ENCODE measurements at regions not wholly inside any gene's neighbourhood (a gene's known extent, or its start where the extent isn't known, plus 50 kb on each side); places are given as distances from the start of the nearest gene placed in this dataset.

DNA sequence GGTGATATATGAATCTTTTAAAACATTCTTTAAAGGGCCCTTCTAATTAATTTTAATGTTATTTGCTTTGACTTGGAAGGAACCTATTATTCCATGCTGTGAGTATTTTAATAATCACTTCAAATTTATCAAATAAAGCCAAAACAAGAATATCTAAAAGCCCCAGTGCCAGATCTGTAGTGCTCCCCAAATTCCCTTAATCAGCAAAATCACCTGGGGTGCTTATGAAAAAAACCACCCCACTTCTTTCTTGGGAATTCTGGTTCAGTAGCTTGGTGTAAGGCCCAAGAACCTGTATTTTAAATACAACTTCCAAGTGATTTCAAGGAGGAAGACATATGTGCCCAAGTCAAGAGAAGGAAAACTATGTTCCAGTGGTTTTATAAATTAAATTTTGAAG lies 202.4 kb upstream of the OSR1 start:
- Histone ChIP-seq H3K4me1 (ENCODE audit: control insufficient read depth in 5 of 5, insufficient read depth in 5 of 5, low read length in 5 of 5) (no peaks in the 10 kb centered on the region), H3K9ac (ENCODE audit: low read length in 5 of 5) (no peak overlapping the region)

DNA sequence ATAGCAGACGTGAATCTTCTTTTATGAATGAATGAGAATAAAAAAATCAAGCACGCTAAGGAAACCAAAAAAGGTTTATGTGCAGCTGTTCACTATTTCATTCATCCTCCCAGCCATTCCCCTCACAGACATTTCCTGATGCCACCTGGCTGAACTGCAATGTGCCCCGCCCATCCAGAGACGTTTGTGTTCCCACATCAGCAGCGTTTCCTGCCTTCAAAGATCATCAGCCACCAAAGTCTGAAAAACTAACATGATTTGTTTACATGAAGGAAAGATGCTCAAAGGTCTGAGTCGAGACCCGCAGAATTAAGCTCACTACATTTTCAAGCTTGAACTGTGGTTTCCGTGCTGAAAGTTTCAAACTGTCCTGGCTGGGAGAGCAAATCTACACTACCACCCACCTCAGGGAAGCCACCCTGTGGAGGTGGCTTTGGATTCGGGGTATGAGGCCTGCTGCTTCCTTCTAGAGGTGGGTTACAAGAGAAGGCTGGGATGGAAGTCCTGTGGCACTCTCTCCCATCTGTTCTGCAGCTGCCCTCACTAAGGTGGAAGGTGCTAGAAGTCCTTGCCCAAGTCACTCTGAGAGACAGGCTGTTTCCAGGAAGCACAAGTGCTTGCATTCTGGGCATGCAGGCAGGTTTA lies 201.3 kb upstream of the OSR1 start:
- Histone ChIP-seq H3K9ac (ENCODE audit: low read length in 5 of 5) (no peak overlapping the region), H3K27me3 (ENCODE audit: control insufficient read depth in 5 of 5, insufficient read depth in 4 of 5, low read length in 5 of 5) (peaks cover 0 to 6% (median 0%) of the 10 kb centered on the region in 5 donors), H3K4me3 (ENCODE audit: low read depth in 1 of 5, low read length in 5 of 5) (no peak overlapping the region), H3K4me1 (ENCODE audit: control insufficient read depth in 5 of 5, insufficient read depth in 5 of 5, low read length in 5 of 5) (no peaks in the 10 kb centered on the region), H3K27ac (ENCODE audit: low read depth, low read length) (no peak overlapping the region), H3K36me3 (ENCODE audit: control insufficient read depth in 5 of 5, insufficient read depth in 5 of 5, low read length in 5 of 5) (no peaks in the 10 kb centered on the region), H3K9me3 (ENCODE audit: control insufficient read depth in 5 of 5, low read length in 5 of 5) (no peaks in the 10 kb centered on the region)

More for the DNA sequence above, 202.4 kb upstream of the OSR1 start:
- H3K27me3 ChIP-seq (ENCODE audit: control insufficient read depth in 5 of 5, insufficient read depth in 4 of 5, low read length in 5 of 5): peaks cover 0 to 6% (median 0%) of the 10 kb centered on the region in 5 donors
- H3K9me3 ChIP-seq (ENCODE audit: control insufficient read depth in 5 of 5, low read length in 5 of 5): no peaks in the 10 kb centered on the region
- no peak overlapping the region for H3K27ac ChIP-seq (ENCODE audit: low read depth, low read length)
- no peak overlapping the region for H3K4me3 ChIP-seq (ENCODE audit: low read depth in 1 of 5, low read length in 5 of 5)
- no peaks in the 10 kb centered on the region for H3K36me3 ChIP-seq (ENCODE audit: control insufficient read depth in 5 of 5, insufficient read depth in 5 of 5, low read length in 5 of 5)

DNA sequence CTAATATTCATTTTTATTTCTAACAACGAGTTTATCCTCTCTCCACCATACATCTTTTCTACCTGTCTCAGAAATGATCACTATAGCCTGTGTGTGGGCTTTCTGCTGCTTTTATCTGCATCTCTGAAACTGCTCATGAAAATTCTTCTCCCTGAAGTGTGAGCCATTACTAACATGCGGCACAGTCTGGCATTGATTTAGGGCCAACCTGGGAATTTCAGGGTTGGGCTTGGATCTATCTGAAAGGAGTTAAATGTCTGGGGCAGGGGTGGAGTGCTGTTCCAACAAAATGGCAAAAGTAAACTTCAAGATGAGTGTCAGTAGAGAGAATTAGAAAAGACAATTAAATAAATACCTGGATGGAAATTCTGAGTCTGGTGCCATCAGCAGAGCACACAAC lies 198.2 kb upstream of the OSR1 start:
- Histone ChIP-seq H3K9me3 (ENCODE audit: control insufficient read depth in 5 of 5, low read length in 5 of 5) (no peaks in the 10 kb centered on the region), H3K4me3 (ENCODE audit: low read depth in 1 of 5, low read length in 5 of 5) (no peak overlapping the region), H3K36me3 (ENCODE audit: control insufficient read depth in 5 of 5, insufficient read depth in 5 of 5, low read length in 5 of 5) (no peaks in the 10 kb centered on the region), H3K4me1 (ENCODE audit: control insufficient read depth in 5 of 5, insufficient read depth in 5 of 5, low read length in 5 of 5) (no peaks in the 10 kb centered on the region), H3K27me3 (ENCODE audit: control insufficient read depth in 5 of 5, insufficient read depth in 4 of 5, low read length in 5 of 5) (peaks cover 0 to 6% (median 0%) of the 10 kb centered on the region in 5 donors), H3K27ac (ENCODE audit: low read depth, low read length) (no peak overlapping the region), H3K9ac (ENCODE audit: low read length in 5 of 5) (no peak overlapping the region)

- H3K4me3 ChIP-seq (ENCODE audit: low read depth in 1 of 5, low read length in 5 of 5): no peak overlapping the region
- no peaks in the 10 kb centered on the region for H3K4me1 ChIP-seq (ENCODE audit: control insufficient read depth in 5 of 5, insufficient read depth in 5 of 5, low read length in 5 of 5)
- H3K9me3 ChIP-seq (ENCODE audit: control insufficient read depth in 5 of 5, low read length in 5 of 5): no peaks in the 10 kb centered on the region
- H3K27me3 ChIP-seq (ENCODE audit: control insufficient read depth in 5 of 5, insufficient read depth in 4 of 5, low read length in 5 of 5): no peaks in the 10 kb centered on the region
- no peaks in the 10 kb centered on the region for H3K36me3 ChIP-seq (ENCODE audit: control insufficient read depth in 5 of 5, insufficient read depth in 5 of 5, low read length in 5 of 5)
- H3K27ac ChIP-seq (ENCODE audit: low read depth, low read length): no peak overlapping the region
- H3K9ac ChIP-seq (ENCODE audit: low read length in 5 of 5): no peak overlapping the region
These were observed 196.1 kb upstream of the OSR1 start for GRCh38 chr2:19554520-19554919.

DNA sequence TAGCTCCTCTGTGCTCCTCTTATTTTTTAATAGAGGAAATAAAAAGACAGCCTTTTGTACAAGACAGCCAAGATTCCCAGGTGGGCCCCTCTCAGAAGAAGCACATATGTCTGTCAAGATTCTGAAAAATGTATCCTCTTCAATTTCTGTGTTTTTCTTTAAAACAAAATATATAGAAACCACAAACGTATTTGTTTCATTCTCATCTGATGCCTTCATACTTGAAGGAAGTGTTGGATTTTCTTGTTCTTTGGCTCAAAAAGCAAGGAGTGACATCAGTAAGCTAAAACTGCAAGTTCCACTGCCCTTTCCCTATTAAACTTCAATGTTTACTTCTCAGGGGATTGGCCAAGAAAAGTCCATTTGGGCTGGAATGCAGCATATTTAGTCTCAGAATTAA lies 193.8 kb upstream of the OSR1 start:
- H3K9ac ChIP-seq (ENCODE audit: low read length in 5 of 5): no peak overlapping the region
- H3K4me3 ChIP-seq (ENCODE audit: low read depth in 1 of 5, low read length in 5 of 5): no peak overlapping the region
- no peaks in the 10 kb centered on the region for H3K4me1 ChIP-seq (ENCODE audit: control insufficient read depth in 5 of 5, insufficient read depth in 5 of 5, low read length in 5 of 5)
- no peaks in the 10 kb centered on the region for H3K36me3 ChIP-seq (ENCODE audit: control insufficient read depth in 5 of 5, insufficient read depth in 5 of 5, low read length in 5 of 5)
- peaks cover 0 to 3% (median 0%) of the 10 kb centered on the region in 5 donors for H3K27me3 ChIP-seq (ENCODE audit: control insufficient read depth in 5 of 5, insufficient read depth in 4 of 5, low read length in 5 of 5)
- H3K27ac ChIP-seq (ENCODE audit: low read depth, low read length): no peak overlapping the region
- H3K9me3 ChIP-seq (ENCODE audit: control insufficient read depth in 5 of 5, low read length in 5 of 5): no peaks in the 10 kb centered on the region

GRCh38 chr2:19550750-19551149 lies 192.3 kb upstream of the OSR1 start:
- Histone ChIP-seq H3K9ac (ENCODE audit: low read length in 5 of 5) (no peak overlapping the region), H3K4me3 (ENCODE audit: low read depth in 1 of 5, low read length in 5 of 5) (no peak overlapping the region), H3K27me3 (ENCODE audit: control insufficient read depth in 5 of 5, insufficient read depth in 4 of 5, low read length in 5 of 5) (peaks cover 0 to 3% (median 0%) of the 10 kb centered on the region in 5 donors), H3K4me1 (ENCODE audit: control insufficient read depth in 5 of 5, insufficient read depth in 5 of 5, low read length in 5 of 5) (no peaks in the 10 kb centered on the region), H3K9me3 (ENCODE audit: control insufficient read depth in 5 of 5, low read length in 5 of 5) (no peaks in the 10 kb centered on the region), H3K36me3 (ENCODE audit: control insufficient read depth in 5 of 5, insufficient read depth in 5 of 5, low read length in 5 of 5) (no peaks in the 10 kb centered on the region), H3K27ac (ENCODE audit: low read depth, low read length) (no peak overlapping the region)

DNA sequence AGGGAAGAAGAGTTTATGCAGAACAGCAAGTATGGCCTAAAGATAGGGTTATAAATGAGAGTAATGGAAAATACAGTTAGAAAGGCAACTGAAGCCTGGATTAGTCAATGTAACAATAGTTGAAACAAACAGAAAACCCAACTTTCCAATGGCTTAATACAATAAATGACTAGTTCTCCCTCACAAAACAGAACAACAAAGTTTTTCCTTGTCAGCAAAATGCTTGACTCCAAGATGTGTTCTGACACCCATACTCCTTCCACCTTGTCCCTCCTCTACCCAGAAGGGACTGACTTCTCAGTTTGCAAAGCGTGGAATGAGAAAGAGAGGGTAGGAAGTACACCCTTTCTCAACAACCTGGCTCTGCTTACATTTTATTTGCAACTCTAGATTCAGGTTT lies 191.4 kb upstream of the OSR1 start:
- Histone ChIP-seq H3K9ac (ENCODE audit: low read length in 5 of 5) (no peak overlapping the region), H3K4me3 (ENCODE audit: low read depth in 1 of 5, low read length in 5 of 5) (no peak overlapping the region), H3K27me3 (ENCODE audit: control insufficient read depth in 5 of 5, insufficient read depth in 4 of 5, low read length in 5 of 5) (peaks cover 0 to 3% (median 0%) of the 10 kb centered on the region in 5 donors), H3K9me3 (ENCODE audit: control insufficient read depth in 5 of 5, low read length in 5 of 5) (no peaks in the 10 kb centered on the region), H3K27ac (ENCODE audit: low read depth, low read length) (no peak overlapping the region), H3K36me3 (ENCODE audit: control insufficient read depth in 5 of 5, insufficient read depth in 5 of 5, low read length in 5 of 5) (no peaks in the 10 kb centered on the region), H3K4me1 (ENCODE audit: control insufficient read depth in 5 of 5, insufficient read depth in 5 of 5, low read length in 5 of 5) (no peaks in the 10 kb centered on the region)

- Histone ChIP-seq H3K9me3 (ENCODE audit: control insufficient read depth in 5 of 5, low read length in 5 of 5) (no peaks in the 10 kb centered on the region), H3K27me3 (ENCODE audit: control insufficient read depth in 5 of 5, insufficient read depth in 4 of 5, low read length in 5 of 5) (peaks cover 0 to 3% (median 0%) of the 10 kb centered on the region in 5 donors), H3K9ac (ENCODE audit: low read length in 5 of 5) (no peak overlapping the region), H3K4me1 (ENCODE audit: control insufficient read depth in 5 of 5, insufficient read depth in 5 of 5, low read length in 5 of 5) (peaks cover 0 to 7% (median 3%) of the 10 kb centered on the region in 5 donors), H3K27ac (ENCODE audit: low read depth, low read length) (no peak overlapping the region), H3K4me3 (ENCODE audit: low read depth in 1 of 5, low read length in 5 of 5) (no peak overlapping the region), H3K36me3 (ENCODE audit: control insufficient read depth in 5 of 5, insufficient read depth in 5 of 5, low read length in 5 of 5) (no peaks in the 10 kb centered on the region)
These were observed 189.7 kb upstream of the OSR1 start for GRCh38 chr2:19548116-19548515.

GRCh38 chr2:19547321-19547720 lies 188.9 kb upstream of the OSR1 start:
- peaks cover 0 to 8% (median 4%) of the 10 kb centered on the region in 5 donors for H3K4me1 ChIP-seq (ENCODE audit: control insufficient read depth in 5 of 5, insufficient read depth in 5 of 5, low read length in 5 of 5)
- H3K9ac ChIP-seq (ENCODE audit: low read length in 5 of 5): no peak overlapping the region
- no peaks in the 10 kb centered on the region for H3K36me3 ChIP-seq (ENCODE audit: control insufficient read depth in 5 of 5, insufficient read depth in 5 of 5, low read length in 5 of 5)
- no peak overlapping the region for H3K4me3 ChIP-seq (ENCODE audit: low read depth in 1 of 5, low read length in 5 of 5)
- H3K9me3 ChIP-seq (ENCODE audit: control insufficient read depth in 5 of 5, low read length in 5 of 5): no peaks in the 10 kb centered on the region
- H3K27ac ChIP-seq (ENCODE audit: low read depth, low read length): no peak overlapping the region
- peaks cover 0 to 3% (median 0%) of the 10 kb centered on the region in 5 donors for H3K27me3 ChIP-seq (ENCODE audit: control insufficient read depth in 5 of 5, insufficient read depth in 4 of 5, low read length in 5 of 5)

DNA sequence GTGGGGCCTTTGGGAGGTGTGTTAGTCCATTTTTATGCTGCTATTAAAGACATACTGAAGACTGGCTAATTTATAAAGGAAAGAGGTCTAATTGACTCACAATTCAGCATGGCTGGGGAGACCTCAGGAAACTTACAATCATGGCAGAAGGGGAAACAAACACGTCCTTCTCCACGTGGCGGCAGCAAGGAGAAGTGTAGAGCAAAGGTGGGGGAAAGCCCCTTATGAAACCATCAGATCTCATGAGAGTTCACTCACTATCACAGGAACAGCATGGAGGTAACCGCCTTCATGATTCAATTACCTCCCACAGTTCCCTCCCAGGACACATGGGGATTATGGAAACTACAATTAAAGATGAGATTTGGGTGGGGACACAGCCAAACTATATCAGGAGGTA lies 187.1 kb upstream of the OSR1 start:
- no peaks in the 10 kb centered on the region for H3K9me3 ChIP-seq (ENCODE audit: control insufficient read depth in 5 of 5, low read length in 5 of 5)

More for the DNA sequence above, 187.1 kb upstream of the OSR1 start:
- Histone ChIP-seq H3K4me1 (ENCODE audit: control insufficient read depth in 5 of 5, insufficient read depth in 5 of 5, low read length in 5 of 5) (peaks cover 0 to 15% (median 11%) of the 10 kb centered on the region in 5 donors), H3K4me3 (ENCODE audit: low read depth in 1 of 5, low read length in 5 of 5) (no peak overlapping the region), H3K27ac (ENCODE audit: low read depth, low read length) (no peak overlapping the region), H3K9ac (ENCODE audit: low read length in 5 of 5) (no peak overlapping the region), H3K36me3 (ENCODE audit: control insufficient read depth in 5 of 5, insufficient read depth in 5 of 5, low read length in 5 of 5) (no peaks in the 10 kb centered on the region), H3K27me3 (ENCODE audit: control insufficient read depth in 5 of 5, insufficient read depth in 4 of 5, low read length in 5 of 5) (peaks cover 0 to 3% (median 0%) of the 10 kb centered on the region in 5 donors)
